ENCODE measurements at regions not wholly inside any gene's neighbourhood (a gene's known extent, or its start where the extent isn't known, plus 50 kb on each side); places are given as distances from the start of the nearest gene placed in this dataset.

DNA sequence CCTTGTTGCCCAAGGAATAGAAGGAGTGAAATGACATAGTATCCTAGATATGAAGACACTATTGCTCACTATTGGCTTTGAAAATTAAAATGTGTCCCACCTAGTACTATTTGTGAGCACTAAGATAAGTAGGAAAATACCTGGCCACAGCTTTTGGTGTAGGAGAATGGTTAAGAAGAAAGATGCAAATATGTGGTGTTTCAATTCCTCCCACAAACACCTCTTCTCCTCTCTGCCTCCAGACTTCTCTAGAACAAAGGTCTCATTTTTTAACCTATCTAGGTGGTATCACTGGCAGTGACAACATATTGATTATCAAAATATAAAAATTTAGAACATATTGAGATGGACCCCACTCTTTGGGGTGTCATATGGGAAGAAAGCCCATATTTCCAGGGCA lies 929.9 kb upstream of the FANCL start (continued):
- no peak for TF ChIP-seq MAFK (IDR thresholded peaks at IDR 0.05; ENCODE audit: low read depth, low read length)

- no peaks in the 10 kb centered on the region for H3K4me1 ChIP-seq (replicated peaks in 1 of 4; ENCODE audit: control insufficient read depth in 3 of 4, insufficient read depth in 4 of 4, low read length in 3 of 4)
- no peak overlapping the region for H4K8ac ChIP-seq (ENCODE audit: extremely low read depth, insufficient read depth, low read length)
- no peak overlapping the region for H2AK5ac ChIP-seq (ENCODE audit: low read depth, low read length)
- H3K23me2 ChIP-seq (ENCODE audit: low read depth, low read length) = no peaks in the 10 kb centered on the region
- H3K9ac ChIP-seq (replicated peaks in 1 of 4; ENCODE audit: extremely low read depth in 1 of 4, low read depth in 3 of 4, low read length in 3 of 4) = no peak overlapping the region
- no peak overlapping the region for H2BK120ac ChIP-seq (replicated peaks; ENCODE audit: low read depth, low read length)
- H3K36me3 ChIP-seq (ENCODE audit: control insufficient read depth in 2 of 4, insufficient read depth in 4 of 4, low read length in 3 of 4) = no peaks in the 10 kb centered on the region
- no peak overlapping the region for H2BK20ac ChIP-seq (ENCODE audit: low read length)
- TF ChIP-seq KDM1A (IDR thresholded peaks at IDR 0.05; ENCODE audit: borderline replicate concordance, low read length) = no peak
- TF ChIP-seq TAF1 (IDR thresholded peaks at IDR 0.05; ENCODE audit: low read depth, low read length) = no peak
- no peak for TF ChIP-seq USF2 (IDR thresholded peaks at IDR 0.05; ENCODE audit: low read length)
- no peak for TF ChIP-seq BCL11A (IDR thresholded peaks at IDR 0.05; ENCODE audit: low read depth in 2 of 2, low read length in 2 of 2)
- TF ChIP-seq ZNF274 (IDR thresholded peaks at IDR 0.05; ENCODE audit: borderline replicate concordance, extremely low read depth, low read length) = no peak
- no peak for TF ChIP-seq EP300 (IDR thresholded peaks at IDR 0.05; ENCODE audit: borderline replicate concordance in 1 of 2, low read depth in 2 of 2, low read length in 2 of 2)
- TF ChIP-seq CREB1 (IDR thresholded peaks at IDR 0.05) = no peak
- no peak for TF ChIP-seq SRF (IDR thresholded peaks at IDR 0.05; ENCODE audit: low read depth, low read length)
- no peak for TF ChIP-seq RBBP5 (IDR thresholded peaks at IDR 0.05; ENCODE audit: borderline replicate concordance, low read depth, low read length)
- no peaks in the 10 kb centered on the region for H3K9me3 ChIP-seq (ENCODE audit: insufficient read depth in 2 of 2, low read depth in 1 of 2, low read length in 1 of 2)
- H3K14ac ChIP-seq (ENCODE audit: insufficient read length) = no peak overlapping the region
- no peaks in the 10 kb centered on the region for H3K27me3 ChIP-seq (replicated peaks in 1 of 4; ENCODE audit: control insufficient read depth in 3 of 4, extremely low read depth in 1 of 4, insufficient read depth in 3 of 4, low read length in 3 of 4)
- H3K4ac ChIP-seq (replicated peaks; ENCODE audit: insufficient read length, low read depth, low read length) = no peak overlapping the region
- H2BK5ac ChIP-seq (ENCODE audit: low read depth, low read length) = no peak overlapping the region
- 84% methylated on average over 4 of the region's 4 CpGs; no CpG with 5 or more reads in 1 of the 2 experiments for WGBS, 2 experiments (ENCODE audit: extremely low coverage in 1 of 2, insufficient coverage in 1 of 2, insufficient read length in 1 of 2, insufficient replicate concordance in 2 of 2, low coverage in 1 of 2, low lambda C conversion rate in 2 of 2, missing lambda C conversion rate in 1 of 2)
- H3K23ac ChIP-seq (ENCODE audit: insufficient read length) = no peak overlapping the region
- FAIRE-seq = no peak
- DNase-seq (ENCODE audit: low read depth in 1 of 2, low spot score in 2 of 2) = no peak
- no peak overlapping the region for H3K27ac ChIP-seq (ENCODE audit: low read depth, low read length)
- no peak overlapping the region for H3K4me2 ChIP-seq (ENCODE audit: insufficient read depth in 1 of 2, low read depth in 2 of 2, low read length in 2 of 2)
- no peaks in the 10 kb centered on the region for H3K79me1 ChIP-seq (ENCODE audit: low read depth, low read length)
- no peak overlapping the region for H4K91ac ChIP-seq (replicated peaks; ENCODE audit: insufficient read length, low read length)
- ChIA-PET POLR2A (ENCODE audit: partially characterized antibody) (no interaction called here), CTCF (ENCODE audit: partially characterized antibody) (interaction anchor here (0.9 to 2.6 kb wide), 4 partner anchors 8 to 143 kb away, joined by 3 to 9 read pairs (median 4); no protein-coding TSS in a partner anchor)
- H3K56ac ChIP-seq (replicated peaks; ENCODE audit: insufficient read length, low read depth, low read length) = no peak overlapping the region
- H3K79me2 ChIP-seq (ENCODE audit: control insufficient read depth in 1 of 2, insufficient read depth in 2 of 2, low read length in 2 of 2) = no peaks in the 10 kb centered on the region
- no peaks in the 10 kb centered on the region for H4K20me1 ChIP-seq (replicated peaks in 1 of 2; ENCODE audit: control insufficient read depth in 1 of 2, insufficient read depth in 2 of 2, low read length in 2 of 2)
- no peak overlapping the region for H2BK12ac ChIP-seq (ENCODE audit: low read depth, low read length)
- no peak overlapping the region for H3K18ac ChIP-seq (ENCODE audit: extremely low read depth, low read length)
- no peak overlapping the region for H2BK15ac ChIP-seq (ENCODE audit: low read length)
- H4K5ac ChIP-seq (ENCODE audit: insufficient read length, low read depth, low read length) = no peak overlapping the region
- H2AFZ ChIP-seq (ENCODE audit: low read length) = no peak overlapping the region
- H3K4me3 ChIP-seq (ENCODE audit: extremely low read depth in 1 of 4, insufficient read depth in 2 of 4, low read depth in 3 of 4, low read length in 4 of 4) = no peak overlapping the region
These were observed 927.6 kb upstream of the FANCL start for GRCh38 chr2:59168766-59169165.
